ENCODE measurements at regions not wholly inside any gene's neighbourhood (a gene's known extent, or its start where the extent isn't known, plus 50 kb on each side); places are given as distances from the start of the nearest gene placed in this dataset.

DNA sequence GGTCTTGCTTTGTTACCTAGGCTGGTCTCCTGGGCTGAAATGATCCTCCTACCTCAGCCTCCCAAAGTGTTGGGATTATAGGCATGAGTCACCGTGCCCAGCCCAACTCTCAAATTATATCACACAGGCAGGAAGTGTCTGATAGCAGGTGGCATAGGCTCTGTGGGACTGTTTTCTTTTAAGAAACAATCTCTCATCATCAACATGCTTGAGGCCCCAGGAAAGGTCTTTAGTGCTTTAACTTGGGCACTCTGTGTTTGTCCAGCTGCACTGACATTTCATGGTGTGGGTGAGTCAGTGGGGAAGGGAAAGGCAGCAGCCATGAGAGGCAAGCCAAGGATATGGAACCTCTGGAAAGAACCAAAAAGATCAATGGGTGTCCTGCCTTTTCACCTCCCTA, 88.1 kb upstream of the TSPAN5 start:
- no peak for TF ChIP-seq CTCF (conservative IDR thresholded peaks at IDR 0.05)
- no peak for TF ChIP-seq ZFX (IDR thresholded peaks at IDR 0.05)
